GDM1 (cell line): ENCODE measurements at regions not wholly inside any gene's neighbourhood (a gene's known extent, or its start where the extent isn't known, plus 50 kb on each side); places are given as distances from the start of the nearest gene placed in this dataset.
"Not testable (repeated sequence)": the region's sequence is repeated elsewhere in the genome, so short reads cannot be mapped to it uniquely, and the experiment has no call there.

Source experiments
- DNase-seq: peaks from one replicate; lab custom pipeline; 2025; lab: John Stamatoyannopoulos, UW

- DNase-seq: no peak
Observed at GRCh38 chr9:108456903-108457302, 398.9 kb downstream of the ACTL7B start.

GRCh38 chr9:108445431-108446071 is 410.2 kb downstream of the ACTL7B start:
- no peak for DNase-seq

- DNase-seq: no peak
Observed at GRCh38 chr9:108444400-108445358, 411.1 kb downstream of the ACTL7B start.

GRCh38 chr9:108443741-108444140 is 412.0 kb downstream of the ACTL7B start:
- no peak for DNase-seq

- no peak for DNase-seq
Observed at GRCh38 chr9:108443019-108443633, 412.7 kb downstream of the ACTL7B start.

- DNase-seq: no peak
Observed at GRCh38 chr9:108442627-108443018, 413.2 kb downstream of the ACTL7B start.

- DNase-seq: no peak
Observed at GRCh38 chr9:108441726-108442125, 414.1 kb downstream of the ACTL7B start.

- no peak for DNase-seq
Observed at GRCh38 chr9:108441251-108441650, 414.5 kb downstream of the ACTL7B start.

- DNase-seq: no peak
Observed at GRCh38 chr9:108439947-108440346, 415.8 kb downstream of the ACTL7B start.

GRCh38 chr9:108437656-108438055 is 418.1 kb downstream of the ACTL7B start:
- DNase-seq: no peak

GRCh38 chr9:108436448-108436847 is 419.3 kb downstream of the ACTL7B start:
- DNase-seq: no peak

- DNase-seq: no peak
Observed at GRCh38 chr9:108434502-108434901, 421.3 kb downstream of the ACTL7B start.

GRCh38 chr9:108434036-108434435 is 421.8 kb downstream of the ACTL7B start:
- DNase-seq: no peak

GRCh38 chr9:108430655-108431054 is 425.1 kb downstream of the ACTL7B start:
- no peak for DNase-seq

GRCh38 chr9:108427751-108428150 is 428.0 kb downstream of the ACTL7B start:
- DNase-seq: no peak

GRCh38 chr9:108426421-108426940 is 429.3 kb downstream of the ACTL7B start:
- DNase-seq: not testable (repeated sequence)

GRCh38 chr9:108423433-108423832 is 432.4 kb downstream of the ACTL7B start:
- DNase-seq: no peak

- DNase-seq: no peak
Observed at GRCh38 chr9:108419379-108419778, 436.4 kb downstream of the ACTL7B start.

- DNase-seq: no peak
Observed at GRCh38 chr9:108417726-108418125, 438.1 kb downstream of the ACTL7B start.

- DNase-seq: no peak
Observed at GRCh38 chr9:108417312-108417711, 438.5 kb downstream of the ACTL7B start.

GRCh38 chr9:108416324-108416723 is 439.5 kb downstream of the ACTL7B start:
- no peak for DNase-seq

- no peak for DNase-seq
Observed at GRCh38 chr9:108413809-108414208, 442.0 kb downstream of the ACTL7B start.

GRCh38 chr9:108412755-108413154 is 443.0 kb downstream of the ACTL7B start:
- DNase-seq: no peak
